ENCODE measurements at regions not wholly inside any gene's neighbourhood (a gene's known extent, or its start where the extent isn't known, plus 50 kb on each side); places are given as distances from the start of the nearest gene placed in this dataset.

GRCh38 chr12:39240587-39240986 is 202.3 kb downstream of the KIF21A start:
- DNase-seq (ENCODE audit: low read depth in 2 of 2): no peak

DNA sequence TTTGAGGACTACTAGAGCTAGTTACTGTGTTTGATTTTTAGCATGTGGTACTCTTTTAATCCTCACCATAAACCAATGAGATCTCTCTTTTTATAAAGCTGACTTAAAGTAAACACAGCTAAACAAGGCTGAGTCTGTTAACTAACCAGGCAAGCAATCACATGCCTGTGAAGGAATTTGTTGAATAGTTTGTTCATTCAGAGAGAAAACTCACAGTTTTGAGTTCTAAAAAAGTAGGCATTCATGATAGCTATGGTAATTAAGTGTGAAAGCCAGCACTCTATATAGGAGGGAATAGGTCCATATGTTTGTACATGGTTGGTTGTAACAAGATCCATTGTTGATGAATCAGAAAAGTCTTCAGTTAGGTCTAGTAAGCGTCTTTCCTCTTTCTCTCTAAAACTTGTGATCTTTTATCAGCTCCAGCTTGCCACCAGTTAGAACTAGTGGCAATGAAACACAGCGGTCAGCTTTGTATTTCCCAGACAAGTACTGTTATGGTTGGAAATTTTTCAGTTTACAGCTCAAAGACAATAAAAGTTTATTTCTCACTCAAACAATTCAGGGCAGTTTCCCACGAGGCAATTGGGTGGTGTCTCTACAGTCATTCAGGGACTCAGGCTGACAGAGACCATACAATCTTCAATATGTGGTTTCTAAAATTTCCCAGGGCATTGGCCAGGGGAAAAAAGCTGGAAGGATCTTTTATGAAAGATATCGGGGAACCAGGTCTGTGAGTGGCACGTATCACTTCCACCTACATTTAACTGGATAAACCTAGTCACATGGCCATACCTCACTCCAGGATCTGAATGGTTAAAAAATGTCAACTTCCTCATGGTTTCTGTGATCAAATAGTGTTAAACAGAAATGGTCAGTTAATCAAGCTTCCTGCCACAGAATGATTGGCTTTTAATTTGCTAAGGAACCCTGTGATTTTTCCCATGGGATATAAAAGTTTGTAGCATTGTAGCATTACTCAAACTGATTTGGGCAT is 203.1 kb downstream of the KIF21A start:
- DNase-seq (ENCODE audit: low read depth in 2 of 2): no peak

DNA sequence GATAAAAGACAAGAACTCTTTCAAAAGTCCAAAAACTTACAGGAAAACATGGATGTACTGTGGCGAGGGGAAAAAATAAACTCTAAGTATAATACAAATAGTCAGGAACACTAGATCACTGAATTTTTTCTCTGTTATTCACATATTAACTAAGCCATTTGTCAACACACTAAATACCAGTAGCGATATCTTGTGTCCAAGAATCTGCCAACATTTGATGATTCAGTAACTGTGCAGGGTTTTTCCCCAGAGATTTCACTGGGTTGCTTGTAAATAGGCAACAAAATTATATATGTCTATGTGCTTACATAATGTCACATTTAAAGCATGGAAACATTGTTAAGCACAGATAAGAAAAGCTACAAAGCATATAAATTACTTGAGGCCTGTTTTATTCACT is 205.9 kb downstream of the KIF21A start:
- no peak for DNase-seq (ENCODE audit: low read depth in 2 of 2)

GRCh38 chr12:39235990-39236767 is 206.7 kb downstream of the KIF21A start:
- no peak for DNase-seq (ENCODE audit: low read depth in 2 of 2)

DNA sequence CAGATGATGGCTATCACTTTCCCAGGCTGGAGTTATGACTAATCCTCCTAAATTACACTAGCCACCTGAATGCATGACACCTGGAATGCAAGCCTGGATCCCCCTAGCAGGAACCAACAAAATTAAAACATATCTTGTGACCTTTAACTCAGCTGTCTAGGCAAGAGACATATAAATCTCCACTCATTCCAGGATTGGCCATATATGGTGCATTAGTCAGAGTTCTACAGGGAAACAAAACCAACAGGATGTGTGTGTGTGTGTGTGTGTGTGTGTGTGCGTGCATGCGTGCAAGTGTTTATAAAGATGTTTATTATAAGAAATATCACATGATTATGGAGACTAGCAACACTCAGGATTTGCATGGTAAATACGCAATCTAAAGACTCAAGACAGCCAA is 212.8 kb downstream of the KIF21A start:
- DNase-seq (ENCODE audit: low read depth in 2 of 2): no peak

GRCh38 chr12:39227218-39227617 is 215.7 kb downstream of the KIF21A start:
- no peak for DNase-seq (ENCODE audit: low read depth in 2 of 2)

DNA sequence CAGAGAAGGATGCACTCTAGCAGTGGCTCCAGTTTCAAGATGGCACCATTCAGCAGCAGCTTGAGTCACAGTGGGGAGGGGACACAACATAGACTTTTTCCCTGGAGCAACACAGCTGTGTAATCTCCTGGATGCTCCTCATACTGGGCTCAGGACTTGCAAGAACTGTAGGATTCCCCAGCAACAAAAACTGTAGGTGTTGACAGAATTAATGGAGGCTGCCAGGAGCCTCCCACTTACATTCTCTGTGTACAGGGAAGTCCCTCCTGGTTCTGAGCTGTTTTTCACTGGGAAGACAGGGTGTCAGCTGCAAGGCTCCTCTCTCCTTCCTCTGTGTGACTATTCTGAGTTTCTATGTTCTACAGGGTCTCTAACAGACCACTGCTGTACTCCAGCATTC is 217.9 kb downstream of the KIF21A start:
- no peak for DNase-seq (ENCODE audit: low read depth in 2 of 2)

DNA sequence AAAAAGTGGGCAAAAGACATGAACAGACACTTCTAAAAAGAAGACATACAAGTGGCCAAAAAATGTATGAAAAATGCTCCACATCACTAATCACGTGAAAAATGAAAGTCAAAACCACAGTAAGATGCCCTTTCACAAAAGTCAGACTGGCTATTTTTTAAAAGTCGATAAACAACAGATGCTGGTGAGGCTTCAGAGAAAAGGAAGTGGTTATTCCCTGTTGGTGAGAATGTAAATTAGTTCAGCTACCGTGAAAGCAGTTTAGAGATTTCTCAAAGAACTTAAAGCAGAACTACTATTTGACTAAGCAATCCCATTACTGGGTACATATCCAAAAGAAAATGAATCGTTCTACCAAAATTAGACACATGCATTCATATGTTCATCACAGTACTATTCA is 237.0 kb downstream of the KIF21A start:
- no peak for DNase-seq (ENCODE audit: low read depth in 2 of 2)

GRCh38 chr12:39199351-39199750 is 243.6 kb downstream of the KIF21A start:
- DNase-seq (ENCODE audit: low read depth in 2 of 2): no peak

GRCh38 chr12:39188689-39189088 is 254.2 kb downstream of the KIF21A start:
- no peak for DNase-seq (ENCODE audit: low read depth in 2 of 2)

GRCh38 chr12:39186744-39187143 is 256.2 kb downstream of the KIF21A start:
- no peak for DNase-seq (ENCODE audit: low read depth in 2 of 2)

DNA sequence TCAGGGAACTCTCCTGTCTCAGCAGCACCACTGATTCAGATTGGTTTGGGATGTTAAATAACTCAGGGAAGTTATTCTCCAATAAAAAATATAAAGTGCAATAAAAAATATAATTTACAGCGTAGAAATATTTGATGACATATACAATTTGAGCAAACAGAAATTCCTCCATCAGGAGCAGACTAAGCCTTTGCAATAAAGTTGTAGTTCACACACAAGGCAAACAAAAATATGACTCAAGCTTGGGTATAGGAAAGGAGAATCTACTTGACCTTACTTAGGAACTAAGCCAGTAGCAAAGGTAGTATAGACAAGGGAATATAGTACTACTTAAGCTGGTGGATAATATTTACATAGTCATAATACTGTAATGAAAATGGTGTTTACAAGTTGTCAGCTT is 264.1 kb downstream of the KIF21A start:
- no peak for DNase-seq (ENCODE audit: low read depth in 2 of 2)

DNA sequence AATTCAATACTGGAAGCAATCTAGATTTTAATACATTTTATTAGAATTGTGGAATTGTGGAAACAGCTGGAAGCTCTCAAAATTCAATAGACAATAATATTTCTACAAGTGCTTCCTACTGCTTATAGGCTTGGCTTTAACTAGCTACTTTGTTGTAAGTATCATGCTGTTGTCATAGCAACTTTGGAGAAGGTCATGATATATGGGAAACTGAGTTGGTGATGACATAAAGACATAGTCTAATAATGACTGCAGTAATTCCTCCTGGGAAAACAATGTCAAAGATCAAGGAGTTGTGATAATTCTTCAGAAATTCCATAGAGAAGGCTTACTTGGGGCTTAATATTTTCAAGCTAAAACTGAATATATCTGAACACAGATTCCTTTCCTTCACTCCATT is 266.6 kb downstream of the KIF21A start:
- DNase-seq (ENCODE audit: low read depth in 2 of 2): no peak

GRCh38 chr12:39173726-39174125 is 268.3 kb upstream of the CPNE8 start:
- no peak for DNase-seq (ENCODE audit: low read depth in 2 of 2)

DNA sequence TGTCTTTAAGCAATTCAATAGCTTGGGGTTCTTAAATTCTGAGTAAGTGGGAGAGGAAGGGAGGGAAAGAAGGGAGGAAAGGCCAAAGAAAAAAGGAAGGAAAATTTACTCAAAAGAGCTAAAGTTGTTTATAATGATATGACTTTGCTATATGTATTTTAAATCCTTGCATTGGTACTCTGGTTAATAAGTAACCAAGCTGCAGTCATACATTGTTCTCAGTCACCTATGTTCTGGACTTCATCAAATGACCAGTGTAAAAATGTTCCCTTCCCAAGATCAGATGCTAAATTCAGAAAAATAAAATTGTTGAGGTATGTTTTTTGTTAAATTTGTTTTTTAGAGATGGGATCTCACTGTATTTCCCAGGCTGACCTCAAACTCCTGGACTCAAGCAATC is 259.9 kb upstream of the CPNE8 start:
- DNase-seq (ENCODE audit: low read depth in 2 of 2): no peak

GRCh38 chr12:39161465-39162085 is 256.2 kb upstream of the CPNE8 start:
- DNase-seq (ENCODE audit: low read depth in 2 of 2): no peak

DNA sequence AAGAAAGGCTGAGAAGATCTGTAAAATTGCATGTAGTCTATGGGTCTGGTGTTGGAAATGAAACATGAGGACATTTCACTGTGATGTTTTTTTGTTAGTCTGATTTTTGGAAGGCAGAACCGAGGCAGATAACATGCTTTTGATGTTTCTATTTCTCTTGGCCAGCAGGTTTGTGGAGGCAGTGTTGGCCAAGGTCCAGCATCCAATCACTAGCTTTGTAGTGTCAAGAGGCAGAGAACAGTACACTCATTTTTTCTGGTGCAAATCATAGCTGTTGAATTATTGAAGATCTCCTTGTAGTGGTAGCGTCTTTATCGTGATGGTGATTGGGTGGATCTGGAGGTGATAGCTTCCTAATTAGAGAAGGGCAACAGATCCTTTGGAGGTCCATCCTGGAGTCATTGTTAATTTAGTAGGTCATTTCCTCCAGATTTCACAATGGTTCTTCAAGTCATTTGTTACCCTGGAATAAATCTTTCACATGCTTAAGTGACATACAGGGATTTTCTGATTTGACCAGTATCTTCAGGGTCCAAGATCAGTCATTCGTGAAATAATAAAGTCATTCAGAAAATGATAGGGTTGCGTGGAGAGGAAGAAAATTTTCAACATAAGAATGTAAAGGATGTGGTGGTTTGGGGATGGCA is 252.4 kb upstream of the CPNE8 start:
- no peak for DNase-seq (ENCODE audit: low read depth in 2 of 2)

GRCh38 chr12:39145175-39145999 is 240.0 kb upstream of the CPNE8 start:
- no peak for DNase-seq (ENCODE audit: low read depth in 2 of 2)

GRCh38 chr12:39144613-39145061 is 239.2 kb upstream of the CPNE8 start:
- no peak for DNase-seq (ENCODE audit: low read depth in 2 of 2)

DNA sequence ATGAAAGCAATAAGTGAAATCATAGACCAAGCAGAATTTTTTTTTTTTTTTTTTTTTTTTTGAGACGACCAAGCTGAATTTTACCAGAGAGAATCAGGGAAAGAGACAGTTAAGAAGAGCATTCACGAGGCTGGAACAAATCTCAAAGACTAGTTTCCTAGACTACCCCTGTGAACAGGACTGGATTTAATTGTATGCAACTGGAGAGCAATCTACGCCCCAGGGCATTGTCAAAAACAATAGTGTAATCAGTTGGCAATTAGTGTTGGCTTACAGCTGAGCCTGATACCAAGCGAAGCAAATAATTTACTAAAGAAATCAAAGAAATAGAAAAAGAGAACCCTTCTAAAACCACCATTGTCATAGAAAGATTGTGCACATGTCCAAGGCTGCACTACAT is 232.9 kb upstream of the CPNE8 start:
- DNase-seq (ENCODE audit: low read depth in 2 of 2): no peak

GRCh38 chr12:39127401-39127800 is 222.0 kb upstream of the CPNE8 start:
- no peak for DNase-seq (ENCODE audit: low read depth in 2 of 2)

Data from fibroblast of skin of left biceps (primary cell).